ENCODE measurements at regions not wholly inside any gene's neighbourhood (a gene's known extent, or its start where the extent isn't known, plus 50 kb on each side); places are given as distances from the start of the nearest gene placed in this dataset.

GRCh38 chr6:144999127-144999526, 714.0 kb downstream of the UTRN start:
- no peak for TF ChIP-seq CTCF (IDR thresholded peaks at IDR 0.05; ENCODE audit: low read length)
- TF ChIP-seq EZH2 (optimal IDR thresholded peaks at IDR 0.05; ENCODE audit: low read depth, low read length): no peak
